ENCODE measurements at regions not wholly inside any gene's neighbourhood (a gene's known extent, or its start where the extent isn't known, plus 50 kb on each side); places are given as distances from the start of the nearest gene placed in this dataset.
A peak's percentile ranks its signal among the peaks of the same experiment; 100 is the strongest.
"Not testable (repeated sequence)": the region's sequence is repeated elsewhere in the genome, so short reads cannot be mapped to it uniquely, and the experiment has no call there.

DNA sequence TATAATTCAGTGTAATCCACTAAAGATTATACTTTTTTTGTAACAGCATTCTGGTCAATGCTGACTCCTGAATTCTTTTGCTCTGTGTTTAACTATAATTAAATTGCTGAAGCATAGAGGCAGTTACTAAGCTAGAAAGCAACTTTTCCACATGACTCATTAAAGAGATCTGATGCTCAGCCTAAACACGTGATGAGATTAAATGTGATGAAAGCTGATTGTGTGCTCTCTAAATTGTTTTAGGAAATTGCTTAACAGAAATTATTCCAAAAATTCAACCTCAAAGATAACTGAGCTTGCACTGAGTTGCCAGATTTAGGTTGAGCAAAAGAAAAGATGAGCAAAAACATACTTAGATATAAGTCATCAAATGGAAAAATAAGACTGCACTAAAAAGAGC is 1033.6 kb downstream of the FAM181B start:
- no peak for DNase-seq

DNA sequence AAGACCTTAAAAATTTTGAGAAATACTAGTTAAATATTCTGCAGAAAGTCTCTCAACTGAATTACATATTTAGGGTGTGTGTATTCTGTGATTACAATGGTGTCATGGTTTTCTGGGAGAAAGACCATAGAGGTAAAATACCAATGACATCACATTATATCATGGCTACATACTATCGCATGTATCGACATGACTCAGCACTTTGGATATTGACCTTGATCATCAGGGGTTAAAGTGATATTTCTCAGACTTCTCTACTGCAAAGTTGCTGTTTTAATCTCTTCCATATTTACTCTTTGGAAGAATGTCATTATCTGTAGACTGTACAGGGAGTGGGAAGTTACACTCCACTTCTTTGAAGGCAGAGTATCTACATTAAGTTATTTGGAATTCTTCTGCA is 1046.6 kb downstream of the FAM181B start:
- DNase-seq, result no peak

DNA sequence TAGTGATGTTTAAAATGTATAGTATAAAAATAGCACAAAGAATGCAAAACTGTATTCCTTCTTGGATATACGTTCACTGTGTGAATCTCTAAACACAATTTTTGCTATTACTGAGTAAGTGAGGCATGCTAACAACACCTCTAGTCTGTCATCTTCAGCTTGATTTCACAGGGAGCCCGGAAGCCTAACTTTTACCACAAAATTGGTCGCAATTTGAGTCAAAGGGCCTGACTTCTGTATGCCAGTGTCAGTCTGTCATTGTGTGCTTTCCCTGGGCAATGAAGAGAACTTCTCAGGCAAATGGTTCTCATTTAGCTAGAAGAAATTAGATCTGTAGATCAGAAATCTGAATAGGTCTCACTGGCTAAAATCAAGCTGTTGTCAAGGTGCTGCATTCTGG is 1059.5 kb downstream of the FAM181B start:
- DNase-seq, result no peak

DNA sequence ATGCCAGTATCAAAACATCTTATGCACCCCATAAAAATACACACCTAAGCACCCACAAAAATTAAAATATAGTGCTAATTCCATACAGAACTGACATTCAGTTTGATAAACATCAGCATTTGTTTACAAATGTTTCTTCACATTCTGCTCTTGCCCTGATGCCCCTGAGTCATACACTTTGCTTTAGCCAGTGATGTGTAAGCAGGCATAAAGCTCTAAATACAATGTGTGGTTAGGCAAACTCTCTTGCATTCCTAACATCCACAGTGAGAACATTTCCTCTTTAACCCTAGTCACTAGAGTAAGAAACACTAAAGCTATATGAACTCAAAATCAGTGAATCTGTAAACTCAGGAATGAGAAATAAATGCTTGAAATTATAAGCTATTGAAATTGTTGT is 1060.7 kb downstream of the FAM181B start:
- DNase-seq, result no peak

DNA sequence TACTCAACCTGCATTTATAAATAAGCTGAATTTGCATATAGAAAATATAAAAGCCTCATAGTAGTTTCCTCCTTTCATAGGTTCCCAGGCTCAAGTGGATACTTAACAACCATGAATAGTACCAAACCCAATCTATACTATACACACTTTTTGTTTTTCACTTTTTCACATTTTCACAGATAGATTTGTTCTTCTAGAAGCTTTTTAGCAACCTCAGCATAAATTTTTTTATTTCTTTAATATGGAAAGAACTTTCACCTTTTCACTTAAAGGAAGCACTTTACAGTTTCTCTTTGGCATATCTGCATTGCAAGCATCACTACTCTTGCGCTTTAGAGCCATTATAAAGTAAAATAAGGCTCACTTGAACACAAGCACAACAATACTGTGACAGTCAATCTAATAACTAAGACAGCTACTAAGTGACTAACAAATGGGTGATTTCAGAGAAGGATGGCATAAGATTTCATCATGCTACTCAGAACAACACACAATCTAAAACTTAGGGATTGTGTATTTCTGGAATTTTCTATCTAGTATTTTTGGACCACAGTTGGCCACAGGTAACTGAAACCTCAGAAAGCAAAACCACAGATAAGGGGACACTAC is 1063.6 kb downstream of the FAM181B start:
- no peak for DNase-seq

DNA sequence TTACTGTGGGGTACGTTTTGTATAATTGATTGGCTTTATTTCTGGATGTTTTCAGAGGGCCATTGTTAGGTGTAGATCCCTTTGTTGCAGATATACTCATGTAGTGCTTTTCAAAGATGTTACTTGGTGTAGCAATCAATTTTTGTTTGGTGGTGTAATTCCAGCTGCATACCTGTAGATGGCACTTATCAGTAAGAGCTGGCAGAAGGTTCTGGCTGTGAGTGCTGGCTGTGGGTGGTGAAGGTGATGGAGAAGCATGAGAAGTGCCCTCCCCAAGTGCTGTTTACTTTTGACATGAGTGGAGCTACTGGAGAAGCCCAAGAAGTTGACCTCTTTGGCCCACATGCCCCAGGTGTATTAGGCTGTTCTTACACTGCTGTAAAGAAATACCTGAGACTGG is 1074.9 kb downstream of the FAM181B start:
- DNase-seq, result no peak

DNA sequence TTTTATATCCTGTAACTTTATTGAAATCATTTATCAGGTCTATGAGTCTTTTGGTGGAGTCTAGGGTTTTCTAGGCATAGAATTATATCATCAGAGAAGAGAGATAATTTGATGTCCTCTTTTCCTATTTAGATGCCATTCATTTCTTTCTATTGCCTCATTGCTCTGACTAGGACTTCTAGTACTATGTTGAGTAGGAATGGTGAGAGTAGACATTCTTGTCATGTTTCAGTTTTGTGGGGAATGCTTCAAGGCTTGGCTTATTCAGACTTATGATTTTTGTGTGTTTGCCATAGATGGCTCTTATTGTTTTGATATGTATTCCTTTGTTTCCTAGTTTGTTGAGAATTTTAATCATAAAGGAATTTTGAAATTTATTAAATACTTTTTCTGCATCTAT is 1078.3 kb downstream of the FAM181B start:
- DNase-seq, result no peak

DNA sequence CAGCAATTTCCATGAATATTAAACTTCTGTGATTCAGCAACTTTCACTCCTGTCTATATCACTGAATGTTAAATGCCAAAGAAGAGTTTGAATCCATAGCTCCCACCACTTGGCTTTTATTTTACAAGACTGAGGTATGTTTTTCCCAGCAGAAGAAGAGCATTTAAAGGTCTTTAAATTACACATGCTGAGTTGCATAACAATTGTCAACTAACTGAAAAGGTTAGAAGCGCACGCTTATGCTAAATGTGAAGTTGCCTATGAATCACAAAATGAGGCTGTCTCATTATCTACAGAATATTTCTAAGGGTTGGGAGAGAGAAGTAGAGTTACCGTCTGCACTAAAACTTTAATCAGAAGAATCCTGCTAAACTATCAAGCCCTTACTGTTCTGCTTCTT is 1086.3 kb downstream of the FAM181B start:
- DNase-seq, result no peak

DNA sequence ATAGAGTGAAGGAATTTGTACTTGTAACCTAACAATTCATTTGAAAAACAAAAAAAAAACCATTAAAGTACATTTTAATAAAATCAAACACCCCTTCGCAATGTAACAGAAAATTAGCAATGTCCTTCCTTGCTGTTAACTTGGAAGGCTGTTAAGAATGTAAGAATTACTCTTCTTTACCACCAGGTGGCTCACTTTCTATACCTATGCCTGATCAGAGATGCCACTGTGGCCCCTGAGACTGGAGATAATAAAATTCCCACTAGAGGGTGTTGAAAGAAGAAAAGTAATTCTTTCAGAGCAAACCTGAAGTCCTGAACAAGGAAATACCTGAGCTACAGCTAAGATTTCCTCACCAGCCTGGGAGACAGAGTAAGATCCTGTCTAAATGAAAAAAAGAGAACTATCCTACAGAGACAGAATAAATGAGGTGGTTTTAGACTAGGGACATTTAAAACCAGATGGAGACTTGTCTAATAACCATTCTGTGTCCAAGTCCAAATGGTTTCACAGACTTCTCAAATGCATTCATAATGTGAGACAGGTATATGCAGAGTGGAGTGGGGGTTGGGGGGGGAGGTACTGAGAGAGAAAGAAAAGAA is 1089.3 kb downstream of the FAM181B start:
- DNase-seq, result peak; percentile 53

DNA sequence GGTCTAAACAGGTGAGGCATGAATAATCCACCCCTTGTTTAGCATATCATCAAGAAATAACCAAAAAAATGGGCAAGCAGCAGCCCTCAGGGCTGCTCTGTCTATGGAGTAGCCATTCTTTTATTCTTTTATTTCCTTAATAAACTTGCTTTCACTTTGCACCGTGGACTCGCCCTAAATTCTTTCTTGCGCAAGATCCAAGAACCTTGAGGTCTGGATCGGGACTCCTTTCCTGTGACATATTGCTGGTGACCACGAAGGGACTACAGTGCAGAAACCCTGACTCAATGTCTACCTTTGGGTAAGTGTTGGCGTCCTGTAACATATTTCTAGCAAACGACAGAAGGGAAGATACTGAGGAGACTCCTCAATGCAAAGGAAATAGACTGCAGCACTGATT is 1099.2 kb downstream of the FAM181B start:
- no peak for DNase-seq

DNA sequence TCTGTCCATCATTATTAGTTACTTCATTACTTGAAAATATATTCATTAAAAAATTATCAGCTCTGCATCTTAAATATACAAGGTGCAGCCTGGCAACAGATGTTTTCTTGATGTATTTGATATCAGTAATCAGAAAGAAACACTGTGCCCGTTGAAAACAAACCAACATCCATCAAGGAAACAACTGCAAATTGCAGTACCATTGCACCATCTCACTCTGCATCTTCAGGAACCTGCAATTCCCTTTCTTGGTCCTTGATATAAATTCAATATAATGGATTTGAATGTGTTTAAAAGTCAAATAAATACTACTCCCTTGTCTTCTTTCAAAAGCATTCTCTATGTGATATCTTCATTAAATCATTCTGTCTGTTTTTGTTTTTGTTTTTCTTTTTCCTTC is 1131.2 kb downstream of the FAM181B start:
- no peak for DNase-seq

DNA sequence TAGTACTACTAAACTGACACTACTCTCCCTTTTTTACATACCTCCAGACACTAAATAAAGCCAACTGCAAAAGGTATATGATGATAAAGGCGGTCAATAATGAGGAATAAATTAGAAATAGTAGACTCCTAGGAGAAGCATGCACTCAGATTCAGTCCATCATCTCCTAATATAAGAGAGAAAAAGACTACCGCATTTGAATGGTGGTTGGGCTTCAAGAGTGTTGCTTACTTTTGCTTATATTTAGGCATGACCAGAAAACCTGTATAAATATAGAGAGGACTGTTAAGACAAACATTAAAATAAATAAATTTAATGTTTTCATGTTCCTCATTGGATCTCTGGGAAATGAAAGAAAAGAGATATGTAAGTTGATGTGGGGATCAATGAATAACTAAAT is 1137.0 kb downstream of the FAM181B start:
- DNase-seq, result no peak

DNA sequence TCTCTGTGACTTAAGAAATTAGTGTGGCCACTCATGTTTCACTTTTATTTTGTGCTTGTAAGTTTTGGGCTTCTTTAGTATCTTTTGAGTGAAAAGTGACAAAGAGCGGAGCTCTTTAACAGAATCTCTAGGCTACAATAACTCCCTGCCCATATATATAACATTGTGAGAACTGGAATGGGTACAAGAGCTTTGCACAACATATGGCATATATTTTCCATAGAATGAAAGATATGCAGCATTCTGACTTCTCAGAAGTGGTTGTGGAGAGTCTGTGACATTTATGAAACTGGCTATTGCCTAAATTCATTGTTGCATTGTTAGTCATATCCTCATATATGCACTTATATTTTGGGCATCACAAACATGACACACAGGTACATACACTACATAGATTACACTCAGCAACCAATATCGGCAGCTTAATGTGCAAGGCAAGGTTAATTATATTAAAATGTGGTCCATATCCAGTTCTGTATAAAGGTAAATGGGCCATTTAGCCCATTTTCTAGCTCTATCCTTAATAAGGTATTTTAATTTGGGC is 1148.2 kb downstream of the FAM181B start:
- DNase-seq, result no peak

DNA sequence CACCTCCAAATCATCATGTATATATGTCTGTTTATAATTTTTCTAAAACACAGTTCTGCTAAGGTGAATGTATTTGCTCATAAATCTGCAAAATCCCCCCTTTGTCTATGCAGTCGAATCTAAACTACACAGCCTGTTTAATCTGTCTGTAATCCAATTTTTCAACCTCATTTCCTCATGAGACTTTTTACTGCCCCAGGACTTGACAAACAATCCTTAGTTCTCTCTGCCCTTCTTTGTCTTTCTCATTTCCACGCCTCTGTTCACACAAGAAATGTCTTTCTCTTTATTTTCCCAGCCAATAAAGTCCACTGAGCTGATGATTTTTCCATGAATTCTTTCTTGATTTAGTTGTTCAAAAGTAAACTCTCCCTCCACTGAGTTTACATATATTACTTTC is 1154.3 kb downstream of the FAM181B start:
- no peak for DNase-seq

DNA sequence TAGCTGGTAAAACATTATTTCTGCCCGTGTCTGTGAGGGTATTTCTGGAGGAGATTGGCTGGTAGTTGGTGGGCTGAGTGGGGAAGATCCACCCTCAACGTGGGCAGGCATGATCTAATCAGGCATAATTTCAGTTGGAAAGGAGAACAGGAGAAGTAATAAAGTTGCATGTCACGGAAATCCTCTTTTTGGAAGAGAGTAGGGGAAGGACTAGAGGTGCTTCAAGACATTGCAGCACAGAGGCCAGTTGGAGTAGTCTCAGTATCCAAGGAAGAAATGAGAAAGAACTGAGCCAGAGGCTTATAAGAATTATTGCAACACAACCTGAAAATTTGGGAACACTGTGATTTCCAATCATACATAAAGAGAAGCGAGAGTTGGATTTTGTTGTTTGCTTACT is 1155.1 kb downstream of the FAM181B start:
- no peak for DNase-seq

DNA sequence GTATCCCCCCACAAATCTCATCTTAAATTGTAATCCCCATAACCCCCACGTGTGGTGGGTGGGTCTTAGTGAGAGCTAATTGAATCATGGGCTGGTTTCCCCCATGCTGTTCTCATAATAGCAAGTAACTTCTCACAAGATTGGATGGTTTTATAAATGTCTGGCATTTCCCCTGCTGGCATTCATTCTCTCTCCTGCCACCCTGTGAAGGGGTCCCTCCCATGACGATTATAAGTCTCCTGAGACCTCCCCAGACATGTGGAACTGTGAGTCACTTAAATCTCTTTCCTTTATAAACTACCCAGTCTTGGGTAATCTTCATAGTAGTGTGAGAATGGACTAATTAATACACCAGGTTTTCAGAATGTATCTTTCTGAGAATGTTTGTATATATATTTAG is 1159.4 kb downstream of the FAM181B start:
- no peak for DNase-seq

DNA sequence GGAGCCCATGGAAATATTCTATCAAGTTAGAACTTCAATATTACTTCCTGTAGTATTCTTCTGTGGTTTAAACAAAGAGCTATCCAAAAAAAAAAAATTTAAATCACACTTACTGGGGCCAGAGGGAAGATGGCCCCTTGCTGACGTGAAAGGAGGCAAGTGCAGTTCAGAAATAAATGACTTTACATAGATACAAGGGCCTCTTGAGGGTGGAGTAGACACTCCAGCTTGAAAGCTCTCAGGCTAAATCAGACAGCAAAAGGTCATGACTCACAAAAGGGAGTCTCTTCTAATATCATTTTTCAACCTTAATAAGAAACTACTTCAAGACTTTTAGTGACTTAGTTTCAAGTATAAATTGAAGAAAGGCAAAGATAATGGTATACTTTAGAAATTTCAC is 1160.3 kb downstream of the FAM181B start:
- no peak for DNase-seq

DNA sequence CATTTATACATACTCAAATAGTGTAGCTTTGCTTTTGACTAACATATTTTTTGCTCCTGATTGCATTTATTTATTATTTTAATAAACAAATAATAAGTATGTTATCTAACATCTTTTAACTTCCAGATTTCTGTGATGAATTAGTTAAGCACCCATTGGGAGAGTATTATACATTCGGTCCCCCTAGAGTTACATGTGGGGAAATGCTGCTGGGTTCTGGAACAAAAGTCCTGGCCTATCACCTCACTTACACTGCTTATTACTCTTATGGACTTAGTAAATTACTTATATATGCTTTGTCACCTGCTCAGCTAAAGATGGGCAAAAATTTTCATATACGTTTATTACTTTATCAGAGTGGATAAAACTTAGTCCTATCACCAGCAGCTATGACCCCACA is 1163.0 kb downstream of the FAM181B start:
- DNase-seq, result no peak

DNA sequence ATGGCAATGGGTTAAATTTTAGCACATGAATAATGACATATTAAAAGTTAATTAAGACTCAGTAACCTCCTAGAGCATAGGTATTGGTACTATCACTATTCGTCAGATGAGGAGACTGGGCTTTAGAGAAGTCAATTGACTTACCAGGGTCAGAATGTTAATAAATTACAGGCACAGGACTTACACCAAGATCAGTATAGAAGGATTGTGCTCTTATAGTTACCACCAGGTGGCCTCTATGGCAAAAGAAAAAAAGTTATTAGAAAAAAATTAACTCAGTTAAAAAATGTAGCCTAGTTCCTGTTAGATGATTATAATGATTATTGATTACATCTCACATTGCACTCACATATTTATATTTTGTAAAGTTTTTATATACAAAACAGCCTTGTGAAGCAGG is 1163.7 kb downstream of the FAM181B start:
- no peak for DNase-seq

DNA sequence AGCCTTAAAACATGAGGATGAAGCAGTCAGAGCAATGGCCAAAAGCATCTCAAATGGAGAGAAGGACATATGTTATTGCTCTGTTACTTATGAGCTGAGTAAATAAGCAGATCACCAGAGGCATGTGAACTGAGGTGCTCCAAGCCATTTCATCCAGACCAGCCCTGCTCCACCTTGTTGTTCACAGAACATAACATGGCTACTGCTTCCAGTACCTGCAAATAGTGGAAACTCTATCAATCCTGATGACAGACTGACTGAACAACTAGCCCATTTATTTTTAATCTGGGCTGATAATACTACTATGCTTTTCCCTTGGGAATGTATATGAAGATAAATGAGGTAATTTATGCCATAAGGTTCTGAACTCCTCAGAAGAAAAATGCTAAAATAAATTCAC is 1164.7 kb downstream of the FAM181B start:
- DNase-seq, result no peak

DNA sequence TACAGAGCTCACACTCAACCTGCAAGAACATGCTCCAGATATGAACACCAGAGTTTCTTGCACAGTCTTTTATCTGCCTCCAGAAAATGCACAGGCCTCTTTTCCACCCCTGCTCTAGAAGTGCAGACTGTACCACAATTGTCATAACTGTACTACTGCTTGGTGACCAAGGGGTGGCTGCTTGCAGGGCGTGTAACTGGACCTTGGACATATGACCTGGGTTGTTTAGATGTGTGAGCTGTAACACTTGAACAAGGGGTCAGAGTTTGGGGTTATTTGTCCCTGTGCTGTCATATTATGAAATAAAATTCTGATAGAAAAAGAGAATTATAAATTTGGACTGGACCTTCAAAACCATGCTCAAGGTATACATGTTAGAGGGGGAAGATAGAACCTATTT is 1185.5 kb downstream of the FAM181B start:
- no peak for DNase-seq

DNA sequence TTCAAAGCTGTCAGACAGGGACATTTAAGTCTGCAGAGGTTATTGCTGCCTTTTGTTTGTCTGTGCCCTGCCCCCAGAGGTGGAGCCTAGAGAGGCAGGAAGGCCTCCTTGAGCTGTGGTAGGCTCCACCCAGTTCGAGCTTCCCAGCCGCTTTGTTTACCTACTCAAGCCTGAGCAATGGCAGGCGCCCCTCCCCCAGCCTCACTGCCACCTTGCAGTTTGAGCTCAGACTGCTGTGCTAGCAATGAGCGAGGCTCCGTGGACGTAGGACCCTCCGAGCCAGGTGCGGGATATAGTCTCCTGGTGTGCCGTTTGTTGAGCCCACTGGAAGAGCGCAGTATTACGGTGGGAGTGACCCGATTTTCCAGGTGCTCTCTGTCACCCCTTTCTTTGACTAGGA is 1193.9 kb downstream of the FAM181B start:
- not testable (repeated sequence) for DNase-seq

DNA sequence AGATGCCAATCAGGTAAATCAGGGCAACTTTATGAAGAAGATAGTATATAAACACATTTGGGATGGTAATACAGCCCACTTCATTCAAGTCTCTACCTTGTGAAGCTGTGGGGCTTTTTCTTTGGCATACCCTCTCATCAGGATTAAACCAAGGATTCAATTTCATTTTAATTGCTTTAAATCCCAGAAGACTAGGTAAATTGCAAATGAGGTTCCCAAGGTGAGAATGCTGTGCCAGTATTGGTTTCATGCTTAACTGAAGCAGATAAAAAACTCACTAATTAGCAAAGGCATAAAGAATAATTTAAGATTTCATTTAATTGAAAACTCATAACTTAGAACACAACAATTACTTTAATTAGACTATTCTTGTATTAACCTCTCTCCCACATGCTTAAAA is 1218.1 kb downstream of the FAM181B start:
- DNase-seq, result peak; percentile 4

DNA sequence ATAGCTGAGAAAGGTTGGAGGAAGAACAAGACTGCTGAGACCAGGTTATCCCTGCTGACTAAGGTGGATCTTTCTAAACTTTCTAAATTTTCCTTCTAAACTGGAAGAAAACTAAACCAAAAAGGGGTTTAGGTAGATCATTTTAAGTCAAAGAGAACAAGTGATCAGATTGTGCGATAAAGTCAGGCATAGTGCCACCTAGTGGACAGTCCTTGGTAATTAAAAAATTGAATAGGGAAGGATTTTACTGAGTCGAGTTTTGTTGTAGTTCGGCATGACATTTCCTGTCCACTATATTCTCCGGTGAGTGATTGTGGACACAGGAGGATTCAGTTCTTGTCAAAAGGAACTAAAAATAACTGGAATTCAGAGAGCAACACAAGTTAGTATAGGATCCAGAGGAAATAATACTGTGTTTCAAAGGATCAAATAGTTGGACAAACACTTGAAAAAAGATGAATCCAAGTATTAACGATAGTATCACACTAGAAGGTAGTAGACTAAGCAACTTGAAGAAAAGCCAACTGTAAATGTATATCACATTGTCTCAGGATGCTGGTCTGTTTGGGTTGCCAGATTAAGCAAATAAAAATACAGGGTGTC is 1236.4 kb downstream of the FAM181B start:
- no peak for DNase-seq

DNA sequence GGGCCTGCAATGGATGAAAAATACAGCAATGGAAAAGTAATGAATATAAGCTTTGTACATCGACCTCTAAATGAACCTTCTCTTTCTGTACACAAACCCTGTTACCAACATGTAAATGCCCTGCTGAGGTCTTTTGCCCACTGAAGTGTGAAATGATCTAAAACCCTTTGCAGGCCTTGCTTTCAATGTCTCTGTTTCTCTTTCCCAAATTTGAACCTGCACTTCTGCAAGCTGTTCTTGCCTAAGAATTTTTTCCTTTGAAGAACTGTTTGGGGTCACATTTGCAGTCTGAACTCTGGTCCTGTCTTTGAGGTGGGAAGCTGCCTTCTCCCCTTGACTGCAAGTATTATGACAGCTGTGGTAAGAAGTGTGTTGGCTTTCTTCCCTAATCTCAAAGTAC is 1237.1 kb downstream of the FAM181B start:
- no peak for DNase-seq

Measured in NCI-H524 treated with DMSO at 0.1 percent for 48 hours (cell line).